Sigmoid colon (tissue), 6 donors: ENCODE measurements at regions not wholly inside any gene's neighbourhood (a gene's known extent, or its start where the extent isn't known, plus 50 kb on each side); places are given as distances from the start of the nearest gene placed in this dataset.

ENCODE experiments used
- DNase-seq: peaks from one replicate; pipeline ENCODE4 v3.0.0-alpha.2; 2019
- H3K27ac ChIP-seq, 4 donors: fragments of 200-600 bp; sonication (generic); one replicate each; pipeline ENCODE4 v1.5.1; 2016 to 2019; ENCODE audit warnings: mild to moderate bottlenecking in 1 of 4
- H3K27me3 ChIP-seq, 3 donors: fragments of 200-600 bp; sonication (generic); one replicate each; pipeline ENCODE4 v1.5.1; 2019; ENCODE audit warnings: mild to moderate bottlenecking in 1 of 3
- H3K36me3 ChIP-seq, 4 donors: fragments of 200-600 bp; sonication (generic); one replicate each; pipeline ENCODE4 v1.5.1; 2016 to 2019
- H3K4me1 ChIP-seq, 4 donors: fragments of 200-600 bp; sonication (generic); one replicate each; pipeline ENCODE4 v1.5.1; 2017 to 2019
- H3K4me3 ChIP-seq, 4 donors: fragments of 200-600 bp; sonication (generic); one replicate each; pipeline ENCODE4 v1.5.1; 2017 to 2019; ENCODE audit warnings: mild to moderate bottlenecking in 2 of 4, moderate library complexity in 1 of 4
- H3K9me3 ChIP-seq, 4 donors: fragments of 200-600 bp in 3 of 4; sonication (generic) in 3 of 4; one replicate each; pipeline versions ENCODE4 v1.5.1 to v1.6.1; 2013 to 2019
- CTCF ChIP-seq, 4 experiments: fragments of 450-650 bp in 3 of 4; fragments of 200-600 bp in 1 of 4; IDR thresholded peaks; one replicate each; pipeline ENCODE4 v1.5.1; 2016 to 2019; ENCODE audit warnings: antibody characterized with exemption in 4 of 4, mild to moderate bottlenecking in 3 of 4, moderate library complexity in 2 of 4
- EP300 ChIP-seq, 4 donors: sonication (generic); formaldehyde crosslinking; IDR thresholded peaks; one replicate each; pipeline ENCODE4 v1.6.1; 2017; ENCODE audit warnings: antibody characterized with exemption in 4 of 4
- POLR2A ChIP-seq, 2 donors: fragments of 450-650 bp; IDR thresholded peaks; one replicate each; pipeline ENCODE4 v1.6.1; 2016; ENCODE audit warnings: antibody characterized with exemption in 2 of 2, mild to moderate bottlenecking in 2 of 2, moderate library complexity in 2 of 2
- POLR2AphosphoS5 ChIP-seq, 4 donors: sonication (generic); formaldehyde crosslinking; IDR thresholded peaks; one replicate each; pipeline ENCODE4 v1.6.1; 2017; ENCODE audit warnings: antibody characterized with exemption in 4 of 4
- WGBS, 2 donors: extraction: QIAGEN DNeasy Blood & Tissue Kit; methylation state at CpG; one replicate each; pipeline ENCODE4 v1.1.7; 2013; 5-methylcytosine and 5-hydroxymethylcytosine counted together
- intact Hi-C: fragments of 100-400 bp; cut with DNase I; formaldehyde crosslinking; loops from one replicate; pipeline ENCODE4 v1.15.1; 2023
- donor health status: healthy with polysubstance abuse.
- donor health status: healthy.

GRCh38 chr6:90691823-90692222 lies 105.0 kb upstream of the MAP3K7 start:
- WGBS, 2 donors: 24 to 58% methylated on average over 1 of the region's 1 CpG
- Histone ChIP-seq H3K4me1 (no peaks in the 10 kb centered on the region), H3K27ac (no peak overlapping the region), H3K36me3 (no peaks in the 10 kb centered on the region), H3K9me3 (peaks cover 0 to 4% (median 1%) of the 10 kb centered on the region in 4 donors), H3K4me3 (no peak overlapping the region), H3K27me3 (no peaks in the 10 kb centered on the region)
- no peak for DNase-seq
- no peak for TF ChIP-seq POLR2AphosphoS5 (IDR thresholded peaks at IDR 0.05)
- no peak for TF ChIP-seq POLR2A (IDR thresholded peaks at IDR 0.05)
- TF ChIP-seq CTCF (IDR thresholded peaks at IDR 0.05): no peak
- TF ChIP-seq EP300 (IDR thresholded peaks at IDR 0.05): no peak
- intact Hi-C loops: no loop called here

- no peak for TF ChIP-seq EP300 (IDR thresholded peaks at IDR 0.05)
- TF ChIP-seq CTCF (IDR thresholded peaks at IDR 0.05): no peak
- no peak for TF ChIP-seq POLR2AphosphoS5 (IDR thresholded peaks at IDR 0.05)
- no peak for TF ChIP-seq POLR2A (IDR thresholded peaks at IDR 0.05)
- DNase-seq: no peak
- Histone ChIP-seq H3K9me3 (no peaks in the 10 kb centered on the region), H3K4me1 (no peaks in the 10 kb centered on the region), H3K4me3 (no peak overlapping the region), H3K27ac (no peak overlapping the region), H3K36me3 (no peaks in the 10 kb centered on the region), H3K27me3 (no peaks in the 10 kb centered on the region)
- intact Hi-C loops: no loop called here
Measured at GRCh38 chr6:90689172-90689571, 102.3 kb upstream of the MAP3K7 start.

GRCh38 chr6:90687775-90688380 lies 101.0 kb upstream of the MAP3K7 start:
- H3K4me1 ChIP-seq: no peaks in the 10 kb centered on the region
- H3K27ac ChIP-seq: no peak overlapping the region
- no peak overlapping the region for H3K4me3 ChIP-seq
- 61 to 78% methylated on average over 3 of the region's 3 CpGs for WGBS, 2 donors
- H3K9me3 ChIP-seq: no peaks in the 10 kb centered on the region
- H3K27me3 ChIP-seq: no peaks in the 10 kb centered on the region
- intact Hi-C loops: no loop called here
- DNase-seq: no peak
- TF ChIP-seq CTCF (IDR thresholded peaks at IDR 0.05) (no peak), POLR2A (IDR thresholded peaks at IDR 0.05) (no peak), POLR2AphosphoS5 (IDR thresholded peaks at IDR 0.05) (no peak), EP300 (IDR thresholded peaks at IDR 0.05) (no peak)
- no peaks in the 10 kb centered on the region for H3K36me3 ChIP-seq

- WGBS, 2 donors: 56 to 79% methylated on average over 2 of the region's 2 CpGs
- no peaks in the 10 kb centered on the region for H3K9me3 ChIP-seq
- no peaks in the 10 kb centered on the region for H3K4me1 ChIP-seq
- intact Hi-C loops: no loop called here
- no peak overlapping the region for H3K4me3 ChIP-seq
- H3K27me3 ChIP-seq: no peaks in the 10 kb centered on the region
- TF ChIP-seq POLR2AphosphoS5 (IDR thresholded peaks at IDR 0.05): no peak
- TF ChIP-seq EP300 (IDR thresholded peaks at IDR 0.05): no peak
- TF ChIP-seq CTCF (IDR thresholded peaks at IDR 0.05): no peak
- no peak for TF ChIP-seq POLR2A (IDR thresholded peaks at IDR 0.05)
- H3K27ac ChIP-seq: no peak overlapping the region
- H3K36me3 ChIP-seq: no peaks in the 10 kb centered on the region
- DNase-seq: no peak
Measured at GRCh38 chr6:90681863-90682262, 95.0 kb upstream of the MAP3K7 start.
